K562 (cell line): ENCODE measurements at regions not wholly inside any gene's neighbourhood (a gene's known extent, or its start where the extent isn't known, plus 50 kb on each side); places are given as distances from the start of the nearest gene placed in this dataset.

Experiments used
- ATAC-seq: fragments of 200-7000 bp; cut with Tn5 transposase; 3 replicates; pipeline ENCODE4 v1.9.1; 2020; ENCODE audit warnings: moderate library complexity
- BruUV-seq: library from RNA; stranded (reverse); fragments of 400-500 nt; replicated peaks from 2 replicates; lab custom pipeline; 2021; lab: Mats Ljungman, UMichigan
- CTCF ChIA-PET: fragments of 300-600 bp; formaldehyde crosslinking; extraction: SDS; loops from one replicate; lab custom pipeline; 2021; ENCODE audit warnings: low intra/inter-chr PET ratio; lab: Yijun Ruan, JAX
- POLR2A ChIA-PET: fragments of 300-600, 350-650 bp; sonication (Branson Sonifier 250); formaldehyde crosslinking; extraction: SDS; loops from one replicate; lab custom pipeline; 2021; ENCODE audit warnings: antibody characterized with exemption, inconsistent platforms; lab: Yijun Ruan, JAX
- DNase-seq, 4 experiments: peaks; one replicate each; pipeline versions ENCODE4 v3.0.0 to v3.0.0-alpha.2; 2011 to 2018; ENCODE audit warnings: low spot score in 3 of 4, mixed read lengths in 3 of 4; ENCODE audit errors: extremely low read depth in 1 of 4
- FAIRE-seq: peaks from 2 replicates; lab custom pipeline; 2011; peaks lifted over from hg19 to GRCh38; lab: Jason Lieb, UNC
- H2AFZ ChIP-seq: 2 replicates; pipeline ENCODE4 v1.6.0; 2011; ENCODE audit warnings: low read depth, low read length, control low read depth, inconsistent platforms
- H3K27ac ChIP-seq: fragments of 200-600 bp; 3 replicates; pipeline ENCODE4 v1.8.0; 2011; ENCODE audit warnings: low read depth, mild to moderate bottlenecking, control low read depth, inconsistent platforms, low read length, moderate library complexity, mixed read lengths; ENCODE audit errors: extremely low read depth
- H3K27me3 ChIP-seq, 2 experiments: fragments of 300-600 bp in 1 of 2; 2 replicates in 1 of 2; 3 replicates in 1 of 2; pipeline versions ENCODE4 v1.6.0 to v1.8.0; 2011; ENCODE audit warnings: inconsistent platforms in 2 of 2, low read length in 2 of 2, mild to moderate bottlenecking in 1 of 2, mixed read lengths in 1 of 2, moderate library complexity in 1 of 2; ENCODE audit not compliant: control insufficient read depth in 2 of 2, insufficient read depth in 2 of 2
- H3K36me3 ChIP-seq: fragments of 300-600 bp; 3 replicates; pipeline ENCODE4 v1.8.0; 2011; ENCODE audit warnings: mild to moderate bottlenecking, low read length, inconsistent platforms; ENCODE audit not compliant: control insufficient read depth, insufficient read depth
- H3K4me1 ChIP-seq, 2 experiments: fragments of 200-600 bp in 1 of 2; replicated peaks in 1 of 2; 2 replicates in 1 of 2; 3 replicates in 1 of 2; pipeline versions ENCODE4 v1.5.1 to v1.8.0; 2011; ENCODE audit warnings: inconsistent platforms in 2 of 2, low read length in 2 of 2, mild to moderate bottlenecking in 1 of 2, mixed read lengths in 1 of 2, moderate library complexity in 1 of 2; ENCODE audit not compliant: control insufficient read depth in 2 of 2, insufficient read depth in 2 of 2
- H3K4me2 ChIP-seq: 2 replicates; pipeline ENCODE4 v1.6.1; 2011; ENCODE audit warnings: low read length, control low read depth, inconsistent platforms, mixed read lengths; ENCODE audit not compliant: insufficient read depth
- H3K4me3 ChIP-seq: fragments of 200-600 bp; sonication (generic), shearing (Covaris generic); 2 replicates; pipeline ENCODE4 v1.5.1; 2016; ENCODE audit warnings: control low read depth, inconsistent platforms
- H3K79me2 ChIP-seq: fragments of 200-600 bp; 3 replicates; pipeline ENCODE4 v1.8.0; 2011; ENCODE audit warnings: low read length, inconsistent platforms; ENCODE audit not compliant: control insufficient read depth, insufficient read depth
- H3K9ac ChIP-seq, 2 experiments: 2 replicates each; pipeline versions ENCODE4 v1.6.0 to v1.6.1; 2011; ENCODE audit warnings: low read depth in 2 of 2, low read length in 2 of 2, control low read depth in 1 of 2, inconsistent platforms in 1 of 2, mild to moderate bottlenecking in 1 of 2, mixed read lengths in 1 of 2; ENCODE audit not compliant: insufficient read depth in 1 of 2
- H3K9me1 ChIP-seq: one replicate; pipeline ENCODE4 v1.6.0; 2011; ENCODE audit warnings: inconsistent platforms, mild to moderate bottlenecking, low read length, moderate library complexity; ENCODE audit not compliant: control insufficient read depth, insufficient read depth
- H3K9me3 ChIP-seq: replicated peaks from 2 replicates; pipeline ENCODE4 v1.5.1; 2011; ENCODE audit warnings: low read depth, low read length, inconsistent platforms; ENCODE audit not compliant: control insufficient read depth, insufficient read depth
- H4K20me1 ChIP-seq: replicated peaks from 2 replicates; pipeline ENCODE4 v1.6.1; 2011; ENCODE audit warnings: low read length, inconsistent platforms, mixed read lengths; ENCODE audit not compliant: control insufficient read depth, insufficient read depth
- COPS2 ChIP-seq: fragments of 450-650 bp; conservative IDR thresholded peaks from 2 replicates; pipeline ENCODE4 v1.6.1; 2016; ENCODE audit warnings: mild to moderate bottlenecking, moderate library complexity
- ESRRB ChIP-seq: fragments of 250-450 bp; sonication (Bioruptor Pico); IDR thresholded peaks from 2 replicates; pipeline ENCODE4 v1.5.0; 2020; ENCODE audit warnings: mild to moderate bottlenecking, moderate library complexity, borderline replicate concordance
- FOSL1 ChIP-seq: fragments of 200-800 bp; sonication (Bioruptor generic); conservative IDR thresholded peaks from 2 replicates; pipeline ENCODE4 v1.6.1; 2016; ENCODE audit warnings: missing genetic modification characterization, missing compliant biosample characterization
- ID3 ChIP-seq, 2 experiments: fragments of 250-450 bp in 1 of 2; fragments of 450-650 bp in 1 of 2; sonication (Bioruptor Pico) in 1 of 2; IDR thresholded peaks; 2 replicates each; pipeline versions ENCODE4 v1.6.1 to v1.8.0; 2016 to 2021; ENCODE audit warnings: mild to moderate bottlenecking in 2 of 2, moderate library complexity in 2 of 2, missing compliant biosample characterization in 1 of 2, missing genetic modification characterization in 1 of 2
- NFE2 ChIP-seq: IDR thresholded peaks from 2 replicates; pipeline ENCODE4 v1.6.1; 2014; ENCODE audit warnings: antibody characterized with exemption, low read depth
- NRF1 ChIP-seq, 2 experiments: fragments of 450-650 bp; IDR thresholded peaks in 1 of 2; conservative IDR thresholded peaks in 1 of 2; 2 replicates each; pipeline ENCODE4 v1.6.1; 2014; ENCODE audit warnings: mild to moderate bottlenecking in 2 of 2
- SREBF2 ChIP-seq: sonication (generic); formaldehyde crosslinking; IDR thresholded peaks from 2 replicates; pipeline ENCODE4 v1.4.0; 2020; ENCODE audit warnings: mild to moderate bottlenecking, missing genetic modification reagents
- ZNF263 ChIP-seq: sonication (generic); formaldehyde crosslinking; IDR thresholded peaks from 2 replicates; pipeline ENCODE4 v1.8.0; 2022; ENCODE audit warnings: mild to moderate bottlenecking, missing genetic modification reagents, borderline replicate concordance
- ZNF282 ChIP-seq: sonication (generic); formaldehyde crosslinking; IDR thresholded peaks from 2 replicates; pipeline ENCODE4 v1.8.1; 2023; ENCODE audit warnings: missing genetic modification reagents
- ZNF518B ChIP-seq: fragments of 250-450 bp; sonication (Bioruptor Pico); IDR thresholded peaks from 2 replicates; pipeline ENCODE4 v1.5.0; 2021; ENCODE audit warnings: mild to moderate bottlenecking, moderate library complexity
- WGBS: fragments of 100-300 bp; shearing (Covaris generic); methylation state at CpG from one replicate; pipeline ENCODE4 v1.1.6; 2016; ENCODE audit warnings: low coverage, mixed read lengths; ENCODE audit not compliant: insufficient coverage; ENCODE audit errors: missing lambda C conversion rate; 5-methylcytosine and 5-hydroxymethylcytosine counted together
- in situ Hi-C: fragments of 300-500 bp; cut with MboI; formaldehyde crosslinking; loops from 4 replicates; pipeline ENCODE4 v1.15.0; 2018; ENCODE audit warnings: inconsistent platforms, mixed read lengths
- intact Hi-C: fragments of 100-400 bp; cut with micrococcal nuclease; formaldehyde crosslinking; loops from 2 replicates; pipeline ENCODE4 v1.14.2; 2022
- TF ChIP-seq, protein P1 (sequence below): fragments of 150-350 bp; conservative IDR thresholded peaks from 2 replicates; pipeline ENCODE4 v1.6.1; 2014; ENCODE audit warnings: low read length
- TF ChIP-seq, protein P2 (sequence below): sonication (generic); formaldehyde crosslinking; IDR thresholded peaks from 2 replicates; pipeline ENCODE4 v1.8.0; 2022; ENCODE audit warnings: missing genetic modification reagents, mild to moderate bottlenecking, moderate library complexity, borderline replicate concordance

- no peak overlapping the region for H2AFZ ChIP-seq
- H3K36me3 ChIP-seq, result no peaks in the 10 kb centered on the region
- intact Hi-C loops, result no loop called here
- no peaks in the 10 kb centered on the region for H3K4me1 ChIP-seq
- POLR2A ChIA-PET, result no interaction called here
- H3K27me3 ChIP-seq, result no peaks in the 10 kb centered on the region
- no TSS peak for BruUV-seq
- FAIRE-seq (no peak), DNase-seq (no peak), ATAC-seq (no peak)
- CTCF ChIA-PET, result no interaction called here
- no peak overlapping the region for H3K9ac ChIP-seq
- H3K9me3 ChIP-seq, result no peaks in the 10 kb centered on the region; the same call in 1 of the 2 replicates
- no peak overlapping the region for H3K27ac ChIP-seq
- no peak overlapping the region for H3K4me2 ChIP-seq
- H3K79me2 ChIP-seq, result no peaks in the 10 kb centered on the region
- in situ Hi-C loops, result no loop called here
- no peaks in the 10 kb centered on the region for H4K20me1 ChIP-seq
- WGBS, result 0% methylated on average over 4 of the region's 4 CpGs
- no peak overlapping the region for H3K4me3 ChIP-seq
- H3K9me1 ChIP-seq, result no peaks in the 10 kb centered on the region
- TF ChIP-seq NRF1 (conservative IDR thresholded peaks at IDR 0.05 in 1 of 2, IDR thresholded peaks at IDR 0.05 in 1 of 2) (no peak), ZNF282 (CRISPR knock-in tag) (no peak), SREBF2 (CRISPR knock-in tag) (no peak), ZNF263 (no peak), COPS2 (no peak), NFE2 (no peak), ZNF518B (no peak), ID3 (CRISPR knock-in tag; IDR thresholded peaks at IDR 0.05) (no peak), ID3 (tag; IDR thresholded peaks at IDR 0.05) (no peak), FOSL1 (tag) (no peak), ESRRB (no peak)
- TF ChIP-seq, protein P1, sequence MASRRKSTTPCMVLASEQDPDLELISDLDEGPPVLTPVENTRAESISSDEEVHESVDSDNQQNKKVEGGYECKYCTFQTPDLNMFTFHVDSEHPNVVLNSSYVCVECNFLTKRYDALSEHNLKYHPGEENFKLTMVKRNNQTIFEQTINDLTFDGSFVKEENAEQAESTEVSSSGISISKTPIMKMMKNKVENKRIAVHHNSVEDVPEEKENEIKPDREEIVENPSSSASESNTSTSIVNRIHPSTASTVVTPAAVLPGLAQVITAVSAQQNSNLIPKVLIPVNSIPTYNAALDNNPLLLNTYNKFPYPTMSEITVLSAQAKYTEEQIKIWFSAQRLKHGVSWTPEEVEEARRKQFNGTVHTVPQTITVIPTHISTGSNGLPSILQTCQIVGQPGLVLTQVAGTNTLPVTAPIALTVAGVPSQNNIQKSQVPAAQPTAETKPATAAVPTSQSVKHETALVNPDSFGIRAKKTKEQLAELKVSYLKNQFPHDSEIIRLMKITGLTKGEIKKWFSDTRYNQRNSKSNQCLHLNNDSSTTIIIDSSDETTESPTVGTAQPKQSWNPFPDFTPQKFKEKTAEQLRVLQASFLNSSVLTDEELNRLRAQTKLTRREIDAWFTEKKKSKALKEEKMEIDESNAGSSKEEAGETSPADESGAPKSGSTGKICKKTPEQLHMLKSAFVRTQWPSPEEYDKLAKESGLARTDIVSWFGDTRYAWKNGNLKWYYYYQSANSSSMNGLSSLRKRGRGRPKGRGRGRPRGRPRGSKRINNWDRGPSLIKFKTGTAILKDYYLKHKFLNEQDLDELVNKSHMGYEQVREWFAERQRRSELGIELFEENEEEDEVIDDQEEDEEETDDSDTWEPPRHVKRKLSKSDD, result no peak
- TF ChIP-seq, protein P2, sequence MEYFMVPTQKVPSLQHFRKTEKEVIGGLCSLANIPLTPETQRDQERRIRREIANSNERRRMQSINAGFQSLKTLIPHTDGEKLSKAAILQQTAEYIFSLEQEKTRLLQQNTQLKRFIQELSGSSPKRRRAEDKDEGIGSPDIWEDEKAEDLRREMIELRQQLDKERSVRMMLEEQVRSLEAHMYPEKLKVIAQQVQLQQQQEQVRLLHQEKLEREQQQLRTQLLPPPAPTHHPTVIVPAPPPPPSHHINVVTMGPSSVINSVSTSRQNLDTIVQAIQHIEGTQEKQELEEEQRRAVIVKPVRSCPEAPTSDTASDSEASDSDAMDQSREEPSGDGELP (CRISPR knock-in tag), result no peak
These were observed 145.0 kb upstream of the SPOCK3 start for GRCh38 chr4:167379076-167379835.
